Thoracic aorta (tissue), 2 donors: ENCODE measurements at regions not wholly inside any gene's neighbourhood (a gene's known extent, or its start where the extent isn't known, plus 50 kb on each side); places are given as distances from the start of the nearest gene placed in this dataset.

ENCODE experiments used
- ATAC-seq: fragments of 150-250 bp; one replicate; pipeline ENCODE4 v1.8.0; 2017; ENCODE audit warnings: low read depth; ENCODE audit not compliant: insufficient number of reproducible peaks, low FRiP score
- DNase-seq: peaks from one replicate; pipeline ENCODE4 v3.0.0-alpha.2; 2020; ENCODE audit warnings: low spot score
- H3K27ac ChIP-seq, 2 donors: fragments of 200-600 bp; sonication (generic); 1 replicate in 1 of 2; 2 replicates in 1 of 2; pipeline ENCODE4 v1.5.1; 2016; ENCODE audit warnings: mild to moderate bottlenecking in 2 of 2, moderate library complexity in 2 of 2
- H3K27me3 ChIP-seq: fragments of 200-600 bp; sonication (generic); replicated peaks from 2 replicates; pipeline ENCODE4 v1.6.0; 2016; ENCODE audit warnings: mild to moderate bottlenecking; ENCODE audit not compliant: insufficient read depth
- H3K36me3 ChIP-seq: fragments of 200-600 bp; sonication (generic); one replicate; pipeline ENCODE4 v1.5.1; 2016
- H3K4me1 ChIP-seq, 2 donors: fragments of 200-600 bp; sonication (generic); 1 replicate in 1 of 2; 2 replicates in 1 of 2; pipeline versions ENCODE4 v1.5.1 to v1.6.0; 2016; ENCODE audit warnings: low read depth in 2 of 2, mild to moderate bottlenecking in 1 of 2; ENCODE audit not compliant: control insufficient read depth in 1 of 2
- H3K4me3 ChIP-seq: fragments of 200-600 bp; sonication (generic); 2 replicates; pipeline ENCODE4 v1.5.1; 2016; ENCODE audit warnings: mild to moderate bottlenecking
- H3K9me3 ChIP-seq: fragments of 200-600 bp; sonication (generic); 2 replicates; pipeline ENCODE4 v1.5.1; 2016
- TF ChIP-seq, protein P1 (sequence below): fragments of 200-600 bp; sonication (generic); IDR thresholded peaks from one replicate; pipeline ENCODE4 v1.5.1; 2019; ENCODE audit warnings: antibody characterized with exemption

DNA sequence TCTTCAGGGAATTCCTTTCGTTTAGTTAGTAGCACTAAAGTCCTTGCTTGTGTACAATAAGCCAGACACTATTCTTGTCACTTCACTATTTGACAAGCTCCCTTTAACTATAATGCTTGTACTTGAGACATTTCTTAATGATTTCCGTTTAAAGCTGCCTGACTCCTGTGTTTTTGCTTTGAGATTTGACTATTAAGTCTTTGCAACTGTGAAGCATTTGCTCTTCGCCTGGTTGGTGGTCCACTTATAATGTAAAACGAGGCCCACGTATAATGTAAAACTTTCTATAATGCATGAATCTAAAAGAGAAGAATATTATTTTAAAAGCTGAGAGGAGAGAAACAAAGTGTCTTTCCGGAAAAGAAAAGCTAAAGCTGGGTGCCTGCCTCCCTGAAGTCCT lies 204.1 kb upstream of the FAM47C start:
- ATAC-seq (no peak), DNase-seq (no peak)
- Histone ChIP-seq H3K27me3 (no peaks in the 10 kb centered on the region), H3K4me3 (no peak overlapping the region), H3K9me3 (no peaks in the 10 kb centered on the region), H3K36me3 (no peaks in the 10 kb centered on the region), H3K27ac (no peak overlapping the region), H3K4me1 (no peaks in the 10 kb centered on the region)
- TF ChIP-seq, protein P1, sequence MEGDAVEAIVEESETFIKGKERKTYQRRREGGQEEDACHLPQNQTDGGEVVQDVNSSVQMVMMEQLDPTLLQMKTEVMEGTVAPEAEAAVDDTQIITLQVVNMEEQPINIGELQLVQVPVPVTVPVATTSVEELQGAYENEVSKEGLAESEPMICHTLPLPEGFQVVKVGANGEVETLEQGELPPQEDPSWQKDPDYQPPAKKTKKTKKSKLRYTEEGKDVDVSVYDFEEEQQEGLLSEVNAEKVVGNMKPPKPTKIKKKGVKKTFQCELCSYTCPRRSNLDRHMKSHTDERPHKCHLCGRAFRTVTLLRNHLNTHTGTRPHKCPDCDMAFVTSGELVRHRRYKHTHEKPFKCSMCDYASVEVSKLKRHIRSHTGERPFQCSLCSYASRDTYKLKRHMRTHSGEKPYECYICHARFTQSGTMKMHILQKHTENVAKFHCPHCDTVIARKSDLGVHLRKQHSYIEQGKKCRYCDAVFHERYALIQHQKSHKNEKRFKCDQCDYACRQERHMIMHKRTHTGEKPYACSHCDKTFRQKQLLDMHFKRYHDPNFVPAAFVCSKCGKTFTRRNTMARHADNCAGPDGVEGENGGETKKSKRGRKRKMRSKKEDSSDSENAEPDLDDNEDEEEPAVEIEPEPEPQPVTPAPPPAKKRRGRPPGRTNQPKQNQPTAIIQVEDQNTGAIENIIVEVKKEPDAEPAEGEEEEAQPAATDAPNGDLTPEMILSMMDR = no peak

DNA sequence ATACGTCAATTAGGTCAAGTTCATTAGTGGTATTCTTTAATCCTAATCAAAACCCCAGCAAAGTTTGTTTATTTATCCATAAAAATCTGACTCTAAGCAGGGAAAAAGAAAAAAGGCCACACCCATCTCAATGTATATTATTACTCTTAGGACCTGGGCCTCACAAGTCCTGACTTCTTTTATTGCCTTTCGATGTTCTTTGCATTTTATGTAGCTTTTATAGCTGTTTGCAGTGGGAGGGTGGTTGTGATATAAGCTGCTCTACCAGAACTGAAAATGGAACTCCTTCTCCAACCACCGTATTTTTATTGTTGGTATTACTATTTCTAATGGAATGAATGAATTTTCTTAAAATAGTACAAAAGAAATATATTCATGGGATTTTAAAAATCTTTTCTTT lies 163.3 kb upstream of the FAM47C start:
- Histone ChIP-seq H3K4me3 (no peak overlapping the region), H3K36me3 (no peaks in the 10 kb centered on the region), H3K9me3 (no peaks in the 10 kb centered on the region), H3K4me1 (no peaks in the 10 kb centered on the region), H3K27me3 (no peaks in the 10 kb centered on the region), H3K27ac (no peak overlapping the region)
- ATAC-seq = no peak
- no peak for DNase-seq
- TF ChIP-seq, protein P1 = no peak

DNA sequence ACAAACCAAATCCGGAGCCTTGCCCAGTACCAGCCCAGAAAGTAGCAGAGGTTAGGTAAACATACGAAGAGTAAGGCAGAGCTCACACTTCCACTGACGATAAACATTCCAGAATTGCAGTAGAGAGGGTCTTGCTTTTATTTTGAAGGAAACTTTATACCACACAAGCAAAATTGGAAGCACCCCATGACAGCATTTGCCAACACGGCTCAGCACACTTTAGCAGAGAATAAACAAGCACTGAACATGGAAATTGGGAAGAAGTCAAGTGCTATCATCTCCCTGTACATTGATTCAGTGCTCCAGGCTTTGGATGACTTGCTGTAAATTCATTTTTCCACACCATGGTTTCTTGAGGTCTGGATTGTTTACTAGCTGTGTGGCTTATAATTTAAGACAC lies 160.7 kb upstream of the FAM47C start:
- ATAC-seq = no peak
- TF ChIP-seq, protein P1 = no peak
- DNase-seq = no peak

DNA sequence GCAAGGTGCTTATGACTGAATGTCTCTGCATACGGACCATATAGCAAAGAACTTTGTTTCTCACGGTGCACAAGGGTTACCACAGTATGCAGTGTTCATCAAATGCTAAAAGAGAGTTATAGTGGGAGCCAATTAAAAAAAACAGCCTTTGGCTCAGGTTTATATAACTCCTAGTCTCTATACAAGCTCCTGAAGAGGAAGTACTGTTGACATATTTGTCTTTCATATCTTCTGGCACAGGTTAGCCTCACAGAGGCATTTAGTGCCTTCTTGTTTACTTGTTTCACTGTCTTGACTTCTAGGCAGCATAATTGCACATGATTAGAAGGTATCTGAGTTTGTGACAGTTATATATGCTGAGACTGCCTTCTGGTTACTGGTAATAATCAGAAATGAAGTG lies 158.8 kb upstream of the FAM47C start:
- no peaks in the 10 kb centered on the region for H3K36me3 ChIP-seq
- ATAC-seq (no peak), DNase-seq (no peak)
- no peak overlapping the region for H3K27ac ChIP-seq
- H3K9me3 ChIP-seq = no peaks in the 10 kb centered on the region
- H3K4me1 ChIP-seq = no peaks in the 10 kb centered on the region
- no peaks in the 10 kb centered on the region for H3K27me3 ChIP-seq
- TF ChIP-seq, protein P1 = no peak
- H3K4me3 ChIP-seq = no peak overlapping the region

More for the DNA sequence above, 160.7 kb upstream of the FAM47C start:
- Histone ChIP-seq H3K4me3 (no peak overlapping the region), H3K4me1 (no peaks in the 10 kb centered on the region), H3K36me3 (no peaks in the 10 kb centered on the region), H3K27me3 (no peaks in the 10 kb centered on the region), H3K27ac (no peak overlapping the region), H3K9me3 (no peaks in the 10 kb centered on the region)

DNA sequence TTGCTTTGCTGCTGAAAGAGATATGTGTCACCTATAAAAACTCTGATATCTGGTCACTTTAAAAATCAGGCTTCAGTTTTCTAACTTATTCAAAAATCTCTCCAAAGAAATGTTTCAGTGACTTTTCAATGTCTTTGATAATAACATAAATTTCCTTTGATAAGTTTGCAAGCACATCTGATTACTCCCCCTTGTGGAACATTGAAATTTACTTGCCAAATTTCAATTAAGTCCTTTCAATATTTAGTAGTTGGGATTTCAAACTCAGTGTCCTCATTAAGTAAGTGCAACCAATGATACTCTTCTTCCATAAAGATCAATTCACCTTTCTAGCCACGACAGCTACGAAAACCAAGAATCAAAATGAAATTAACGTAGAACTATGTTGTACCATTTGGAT lies 151.3 kb upstream of the FAM47C start:
- ATAC-seq (no peak), DNase-seq (no peak)
- H3K4me3 ChIP-seq = no peak overlapping the region
- no peaks in the 10 kb centered on the region for H3K4me1 ChIP-seq
- no peak overlapping the region for H3K27ac ChIP-seq
- no peaks in the 10 kb centered on the region for H3K27me3 ChIP-seq
- TF ChIP-seq, protein P1 = no peak
- no peaks in the 10 kb centered on the region for H3K36me3 ChIP-seq
- no peaks in the 10 kb centered on the region for H3K9me3 ChIP-seq
